ENCODE measurements at regions not wholly inside any gene's neighbourhood (a gene's known extent, or its start where the extent isn't known, plus 50 kb on each side); places are given as distances from the start of the nearest gene placed in this dataset.
A peak's percentile ranks its signal among the peaks of the same experiment; 100 is the strongest.

DNA sequence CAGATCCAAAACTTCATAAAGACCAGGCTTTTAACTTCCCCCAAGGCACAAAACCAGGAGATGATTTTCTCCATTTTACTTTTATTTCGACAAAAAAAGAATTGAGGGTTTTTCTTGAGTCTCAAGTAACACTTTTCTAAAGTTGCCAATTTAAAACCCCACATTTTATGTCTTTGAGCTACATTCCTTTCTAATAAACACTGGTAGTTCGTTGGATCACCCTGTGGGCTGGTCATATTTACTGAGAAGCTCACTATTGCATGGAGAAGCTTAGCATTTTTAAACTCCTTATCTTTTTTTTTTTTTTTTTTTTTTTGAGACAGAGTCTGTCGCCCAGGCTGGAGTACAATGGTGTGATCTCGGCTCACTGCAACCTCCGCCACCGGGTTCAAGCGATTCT, 255.1 kb upstream of the TPM1 start:
- no peak for FAIRE-seq

DNA sequence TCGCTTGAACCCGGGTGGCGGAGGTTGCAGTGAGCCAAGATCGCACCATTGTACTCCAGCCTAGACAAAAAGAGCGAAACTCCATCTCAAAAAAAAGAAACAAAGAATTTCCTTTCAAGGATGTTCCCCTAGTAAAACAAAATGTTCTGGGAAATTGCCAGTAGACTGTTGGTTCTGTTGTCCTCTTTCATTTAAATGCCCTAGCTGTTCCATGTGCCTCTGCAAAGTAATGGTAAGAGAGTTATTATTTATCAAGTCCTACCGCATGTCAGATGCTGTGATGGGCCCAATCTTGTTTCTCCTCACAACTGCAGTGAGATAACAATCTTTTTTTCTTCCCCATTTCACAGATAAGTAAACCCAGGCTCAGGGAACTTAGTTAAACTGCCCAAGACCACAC, 254.3 kb upstream of the TPM1 start:
- FAIRE-seq = no peak

- no peak for FAIRE-seq
Observed at GRCh38 chr15:62790546-62790945, 252.0 kb upstream of the TPM1 start.

- FAIRE-seq = no peak
Observed at GRCh38 chr15:62791694-62792093, 250.9 kb upstream of the TPM1 start.

DNA sequence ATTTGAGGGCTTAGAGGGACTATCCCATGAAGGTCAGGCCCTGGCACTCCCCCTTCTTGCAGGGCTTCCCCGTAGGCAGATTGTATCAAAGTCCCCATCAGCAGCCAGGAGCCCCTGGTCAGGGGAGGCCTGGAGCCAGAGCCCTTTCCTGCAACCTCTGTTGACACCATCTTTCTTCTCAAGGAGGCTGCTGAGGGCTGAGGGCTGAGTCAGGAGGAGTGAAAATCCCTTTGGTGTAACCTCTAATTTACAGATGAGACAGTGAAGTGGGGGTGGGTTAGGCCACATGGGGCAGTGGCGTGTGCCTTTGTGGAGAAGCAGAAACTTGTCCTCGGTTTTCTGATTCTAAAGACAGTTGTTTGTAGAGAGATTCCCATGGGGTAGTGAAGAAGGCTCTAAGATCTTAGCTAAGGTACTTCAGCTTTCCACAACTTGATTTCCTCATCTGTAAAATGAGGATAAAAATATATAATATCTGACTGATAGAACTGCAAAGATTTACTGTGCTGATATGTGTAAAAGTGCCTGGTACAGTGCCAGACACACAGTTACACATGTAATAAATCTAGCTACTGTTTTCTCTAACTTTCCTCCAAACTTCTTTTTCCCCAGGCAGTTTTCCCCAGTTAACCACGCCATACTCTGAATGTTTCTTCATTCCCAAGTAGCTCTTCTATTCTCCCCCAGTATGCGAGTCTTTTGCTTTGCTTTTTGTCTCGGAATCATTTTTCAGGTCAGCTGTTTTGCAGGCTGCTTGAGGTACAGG, 249.4 kb upstream of the TPM1 start:
- FAIRE-seq = no peak

DNA sequence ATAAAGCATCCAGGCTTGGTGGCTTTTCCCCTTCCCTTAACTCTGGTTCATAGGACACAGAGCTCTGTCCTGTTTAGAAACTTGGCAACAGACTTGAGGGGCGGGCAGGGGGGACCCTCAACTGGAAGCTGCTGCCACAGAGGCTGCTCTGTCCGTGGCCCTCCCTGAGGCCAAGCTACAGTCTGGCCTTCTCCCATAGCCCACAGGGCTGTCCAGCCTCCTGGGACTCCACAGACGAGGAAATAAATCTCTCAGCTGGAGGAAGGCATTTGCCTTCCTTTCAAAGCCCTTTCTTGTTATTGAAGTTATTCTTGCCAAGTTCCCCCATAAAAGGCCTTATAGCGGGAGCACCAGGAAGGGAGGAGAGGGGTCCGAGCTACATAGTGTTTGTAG, 248.8 kb upstream of the TPM1 start:
- no peak for FAIRE-seq

- no peak for FAIRE-seq
Observed at GRCh38 chr15:62795171-62795570, 247.4 kb upstream of the TPM1 start.

- FAIRE-seq = no peak
Observed at GRCh38 chr15:62795700-62796695, 246.5 kb upstream of the TPM1 start.

- FAIRE-seq = no peak
Observed at GRCh38 chr15:62797171-62797570, 245.4 kb upstream of the TPM1 start.

DNA sequence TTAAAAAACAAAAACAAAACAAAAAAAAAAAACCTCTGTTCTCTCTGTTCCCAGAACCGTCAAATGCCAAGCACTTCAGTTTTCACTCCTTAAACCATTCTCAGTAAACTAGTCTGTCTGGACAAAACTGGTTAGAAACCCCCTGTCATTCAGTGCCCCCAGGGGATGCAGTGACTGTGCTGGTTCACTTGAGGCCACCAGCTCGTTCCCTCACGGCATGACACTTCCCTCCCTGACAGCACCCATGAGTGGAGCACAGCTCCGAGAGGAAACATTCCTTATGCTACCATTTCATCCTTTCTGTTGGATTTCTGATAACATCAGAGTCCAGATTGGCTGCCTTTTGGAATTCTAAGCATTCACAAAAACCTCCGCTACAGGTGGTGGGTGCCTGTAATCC, 244.0 kb upstream of the TPM1 start:
- no peak for FAIRE-seq

GRCh38 chr15:62799037-62799436, 243.5 kb upstream of the TPM1 start:
- no peak for FAIRE-seq

DNA sequence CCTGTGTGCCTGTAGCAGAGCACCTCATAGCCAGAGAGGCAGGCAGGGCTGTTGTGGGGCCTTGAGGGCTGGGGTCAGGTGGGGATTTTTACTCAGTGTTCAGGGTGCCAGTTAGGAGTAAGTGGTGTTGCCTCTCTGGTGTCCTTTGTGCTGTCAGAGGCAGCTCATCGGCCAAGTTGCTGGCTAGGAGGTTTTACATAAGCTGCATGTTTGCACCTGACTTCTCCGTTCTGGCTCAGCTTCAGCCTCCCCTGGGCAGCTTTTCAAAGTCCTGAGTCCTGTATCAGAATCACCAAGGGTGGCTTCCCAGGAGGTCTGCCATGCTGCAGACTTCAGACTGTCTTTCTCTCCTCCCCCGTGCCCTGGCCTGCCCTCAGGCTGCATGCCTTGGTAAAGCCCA, 242.6 kb upstream of the TPM1 start:
- no peak for FAIRE-seq

DNA sequence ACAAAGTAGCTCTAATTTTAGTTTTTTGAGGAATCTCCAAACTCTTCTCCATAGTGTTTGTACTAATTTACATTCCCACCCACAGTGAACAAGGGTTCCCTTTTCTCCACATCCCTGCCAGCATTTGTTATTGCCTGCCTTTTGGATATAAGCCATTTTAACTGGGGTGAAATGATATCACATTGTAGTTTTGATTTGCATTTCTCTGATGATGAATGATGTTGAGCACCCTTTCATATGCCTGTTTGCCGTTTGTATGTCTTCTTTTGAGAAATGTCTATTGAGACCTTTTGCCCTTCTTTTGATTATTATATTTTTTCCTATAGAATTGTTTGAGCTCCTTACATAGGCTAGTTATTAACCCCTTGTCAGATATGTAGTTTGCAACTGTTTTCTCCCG, 239.9 kb upstream of the TPM1 start:
- no peak for FAIRE-seq

DNA sequence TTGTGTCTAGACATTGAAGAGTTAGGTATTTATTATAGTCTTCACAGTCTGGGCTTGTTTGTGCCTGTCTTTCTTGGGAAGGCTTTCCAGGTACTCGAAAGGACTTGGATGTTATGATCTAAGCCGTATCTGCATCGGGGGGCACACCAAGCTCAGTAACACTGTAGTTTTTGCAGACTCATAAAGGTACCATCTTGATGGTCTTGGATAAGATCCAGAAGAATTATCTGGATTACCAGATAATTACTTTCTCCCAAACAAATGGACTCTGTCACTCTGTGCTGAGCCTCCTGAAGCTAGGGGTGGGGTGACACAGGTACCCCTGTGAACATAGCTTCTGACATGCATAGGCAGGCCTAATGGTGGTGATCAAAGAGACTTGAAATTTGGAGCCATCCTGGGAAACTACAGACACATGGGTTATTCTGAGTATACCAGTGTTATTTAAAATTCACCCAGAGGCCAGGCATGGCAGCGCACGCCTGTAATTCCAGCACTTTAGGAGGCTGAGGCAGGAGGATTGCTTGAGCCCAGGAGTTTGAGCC, 238.6 kb upstream of the TPM1 start:
- no peak for FAIRE-seq

GRCh38 chr15:62805502-62805901, 237.0 kb upstream of the TPM1 start:
- FAIRE-seq = no peak

- no peak for FAIRE-seq
Observed at GRCh38 chr15:62807539-62808130, 234.9 kb upstream of the TPM1 start.

- FAIRE-seq = peak; percentile 88
Observed at GRCh38 chr15:62809115-62809967, 233.2 kb upstream of the TPM1 start.

GRCh38 chr15:62809968-62810260, 232.6 kb upstream of the TPM1 start:
- no peak for FAIRE-seq

- FAIRE-seq = no peak
Observed at GRCh38 chr15:62812515-62812835, 230.1 kb upstream of the TPM1 start.

- no peak for FAIRE-seq
Observed at GRCh38 chr15:62816342-62817069, 226.0 kb upstream of the TPM1 start.

DNA sequence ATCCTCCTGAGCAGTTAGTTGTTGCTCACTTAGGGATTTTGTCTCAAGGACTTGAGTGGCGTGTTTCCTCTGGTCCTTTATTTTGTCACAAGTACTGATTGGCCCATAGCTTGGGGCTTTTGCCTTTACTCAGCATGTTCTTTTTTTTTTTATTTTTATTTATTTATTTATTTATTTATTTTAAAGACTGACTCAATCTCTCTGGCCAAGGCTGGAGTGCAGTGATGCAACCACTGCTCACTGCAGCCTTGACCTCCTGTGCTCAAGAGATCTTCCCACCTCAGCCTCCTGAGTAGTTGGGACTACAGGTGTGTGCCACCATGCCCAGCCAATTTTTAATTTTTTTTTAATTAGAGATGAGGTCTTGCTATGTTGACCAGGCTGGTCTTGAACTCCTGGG, 223.9 kb upstream of the TPM1 start:
- FAIRE-seq = no peak
